RPMI8226 (cell line): ENCODE measurements at regions not wholly inside any gene's neighbourhood (a gene's known extent, or its start where the extent isn't known, plus 50 kb on each side); places are given as distances from the start of the nearest gene placed in this dataset.

ENCODE experiments used
- DNase-seq: peaks from one replicate; pipeline ENCODE4 v3.0.0-alpha.2; 2015

DNA sequence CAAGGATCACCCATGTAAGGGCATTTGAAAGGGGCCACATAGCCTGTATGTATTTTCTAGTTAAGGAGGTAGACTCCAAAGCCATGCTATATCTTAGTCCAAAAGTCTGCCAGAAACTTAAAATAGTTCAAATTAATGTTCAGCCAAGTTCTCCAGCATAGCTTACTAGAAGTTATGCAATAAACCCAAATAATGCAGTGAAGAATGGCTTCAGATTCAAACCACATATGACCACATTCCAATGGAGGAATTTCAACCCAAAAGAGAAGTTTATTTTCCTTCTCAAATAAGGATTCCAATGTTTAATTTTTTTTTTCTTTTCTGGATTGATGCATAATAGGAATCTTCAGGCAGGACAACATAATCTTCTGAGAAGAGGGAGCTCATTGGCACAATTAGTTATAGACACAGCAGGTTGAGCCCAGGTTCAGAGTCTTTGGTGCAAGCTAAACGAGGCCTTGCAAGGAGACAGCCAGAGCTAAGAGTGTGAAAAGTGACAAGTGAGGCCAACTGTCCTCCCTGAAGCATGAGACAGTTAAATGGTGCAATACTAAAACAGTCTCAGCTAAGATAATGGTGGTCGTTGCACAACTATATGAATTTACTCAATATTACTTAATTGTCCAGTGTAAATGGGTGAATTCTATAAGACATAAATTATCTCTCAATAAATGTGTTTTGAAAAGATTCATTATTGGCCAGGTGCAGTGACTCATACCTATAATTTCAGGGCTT, 598.8 kb upstream of the CDH4 start:
- DNase-seq = no peak

GRCh38 chr20:60658681-60659080, 593.4 kb upstream of the CDH4 start:
- DNase-seq = no peak

- DNase-seq = no peak
These were observed 592.8 kb upstream of the CDH4 start for GRCh38 chr20:60659240-60659639.

DNA sequence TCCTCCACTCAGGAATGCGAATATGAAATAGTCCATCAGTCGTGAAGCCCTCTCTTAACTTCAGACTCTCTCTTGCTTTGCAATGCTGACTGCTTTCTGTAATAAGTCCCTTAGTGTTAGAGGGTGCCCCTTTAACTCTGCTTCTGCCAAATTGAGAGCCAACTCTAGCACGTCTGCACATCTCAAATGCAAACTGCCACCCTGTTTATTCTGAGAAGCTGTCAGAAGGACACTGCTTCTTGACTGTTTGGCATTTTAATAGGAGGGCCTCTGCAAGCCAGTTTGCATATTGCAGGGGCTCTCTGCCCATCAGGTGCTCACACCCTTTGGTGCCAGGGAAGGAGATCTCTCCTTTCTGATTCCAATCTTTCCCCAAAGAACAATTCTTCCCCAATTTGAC, 589.8 kb upstream of the CDH4 start:
- DNase-seq = no peak

DNA sequence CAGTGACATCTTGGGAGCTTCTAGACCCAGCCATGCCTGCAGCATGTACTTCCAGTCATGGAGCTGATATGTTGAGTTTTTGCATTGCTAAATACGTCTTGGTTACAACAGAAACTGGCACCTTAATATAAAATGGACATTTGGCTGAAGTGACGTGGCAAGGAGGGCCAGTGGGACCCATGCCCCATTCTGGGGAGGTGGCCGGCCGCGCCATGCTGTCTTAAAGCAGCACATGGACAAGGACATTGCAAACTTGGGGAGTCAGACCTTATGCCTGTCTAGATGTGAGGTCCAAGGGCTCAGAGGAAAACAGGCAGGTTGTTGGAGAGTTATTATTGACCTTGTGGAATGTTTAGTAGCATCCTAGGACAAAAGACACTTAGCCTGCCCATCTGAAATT, 588.0 kb upstream of the CDH4 start:
- no peak for DNase-seq

DNA sequence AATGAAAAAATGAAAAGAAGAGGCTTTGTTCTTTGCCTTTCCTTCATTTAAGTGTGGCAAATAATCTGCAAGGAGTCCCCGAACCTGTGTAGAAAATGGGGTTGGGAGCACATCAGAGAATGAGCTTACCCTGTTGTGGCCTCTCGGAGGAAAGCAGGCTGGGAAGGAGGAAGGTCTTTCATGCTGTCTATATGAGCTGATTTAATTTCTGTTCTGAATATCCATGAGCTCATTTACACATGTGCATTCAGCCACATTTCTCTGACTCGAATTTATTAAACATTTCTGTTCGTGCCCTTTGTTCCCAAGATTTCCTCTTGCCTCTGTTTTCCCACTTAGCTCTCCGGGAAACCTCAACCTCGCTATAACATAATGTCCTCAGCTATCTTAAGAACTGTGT, 584.4 kb upstream of the CDH4 start:
- DNase-seq = no peak

DNA sequence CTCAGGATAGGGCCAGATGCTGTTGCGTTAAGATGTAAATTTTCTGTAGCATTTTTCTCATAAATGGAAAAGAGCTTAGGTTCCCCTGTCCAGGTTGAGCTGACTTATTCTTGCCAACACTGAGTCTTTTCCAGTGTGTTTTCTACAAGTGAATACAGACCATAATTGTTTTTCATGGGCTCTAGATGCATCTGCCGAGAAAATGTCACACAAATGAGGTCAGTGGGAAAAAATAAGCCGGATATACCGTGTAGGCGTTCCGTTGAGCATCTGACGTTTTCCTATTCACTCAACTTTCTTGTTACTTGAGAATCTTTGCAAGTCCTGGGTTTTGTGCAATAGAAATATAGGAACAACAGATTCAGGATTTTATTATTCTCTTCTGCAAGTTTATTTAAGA, 582.9 kb upstream of the CDH4 start:
- no peak for DNase-seq

DNA sequence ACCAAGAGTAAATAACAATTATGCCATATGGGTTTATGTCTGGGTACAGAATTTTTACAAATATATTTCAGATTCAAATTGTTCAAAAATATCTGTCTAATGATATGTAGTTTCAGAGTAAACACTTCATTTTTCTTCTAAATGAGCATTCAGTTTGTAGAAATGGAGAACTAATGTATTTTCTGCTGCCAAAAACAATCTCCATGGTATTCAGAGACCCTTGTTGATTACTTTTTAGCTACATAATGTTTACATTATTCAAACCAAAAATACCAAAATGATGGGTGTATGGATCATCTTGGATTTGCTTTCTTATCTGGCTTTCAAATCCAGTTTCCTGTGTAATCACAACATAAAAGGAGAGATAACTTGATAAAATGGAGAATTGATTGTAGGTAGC, 576.0 kb upstream of the CDH4 start:
- DNase-seq = no peak

GRCh38 chr20:60677819-60678218, 574.2 kb upstream of the CDH4 start:
- no peak for DNase-seq

GRCh38 chr20:60680554-60680953, 571.5 kb upstream of the CDH4 start:
- no peak for DNase-seq

DNA sequence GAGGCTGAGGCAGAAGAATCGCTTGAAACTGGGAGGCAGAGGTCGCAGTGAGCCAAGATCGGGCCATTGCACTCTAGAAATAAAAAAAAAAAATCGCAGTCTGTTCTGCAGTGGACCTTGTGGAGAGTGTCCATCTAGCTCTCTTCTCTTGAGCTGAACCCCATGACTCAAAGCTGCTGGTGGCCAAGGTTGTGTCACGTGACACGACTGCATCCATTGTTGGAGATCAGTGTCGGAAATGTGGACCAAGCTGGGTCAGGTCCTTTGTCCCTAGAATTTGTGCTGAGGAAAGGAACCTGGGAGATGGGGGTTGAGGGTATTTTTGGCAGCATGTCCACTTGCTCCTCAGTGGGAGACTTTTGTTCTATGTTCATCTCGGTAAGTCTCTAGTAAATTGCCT, 564.8 kb upstream of the CDH4 start:
- DNase-seq = no peak

- no peak for DNase-seq
These were observed 561.3 kb upstream of the CDH4 start for GRCh38 chr20:60690771-60691170.

DNA sequence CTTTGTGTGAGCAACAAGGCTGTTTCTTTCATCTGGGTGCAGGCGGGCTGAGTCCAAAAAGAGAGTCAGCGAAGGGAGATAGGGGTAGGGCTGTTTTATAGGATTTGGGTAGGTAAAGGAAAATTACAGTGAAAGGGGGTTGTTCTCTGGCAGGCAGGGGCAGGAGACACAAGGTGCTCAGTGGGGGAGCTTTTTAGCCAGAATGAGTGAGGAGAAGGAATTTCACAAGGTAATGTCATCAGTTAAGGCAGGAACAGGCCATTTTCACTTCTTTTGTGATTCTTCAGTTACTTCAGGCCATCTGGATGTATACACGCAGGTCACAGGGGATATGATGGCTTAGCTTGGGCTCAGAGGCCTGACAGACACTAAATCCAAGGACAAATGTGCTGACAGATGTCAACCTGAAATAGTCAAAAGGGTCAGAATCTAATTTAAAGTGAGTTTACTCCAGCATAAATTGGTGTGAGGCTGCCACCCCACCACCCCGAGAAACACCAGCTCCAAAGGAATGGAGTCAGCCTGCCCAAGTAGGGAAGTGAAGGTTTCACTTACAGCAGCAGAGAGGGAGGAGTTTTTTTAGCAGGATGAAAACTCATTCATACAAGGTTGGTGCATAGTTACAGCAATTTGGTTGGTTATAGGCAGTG, 560.0 kb upstream of the CDH4 start:
- DNase-seq = no peak

DNA sequence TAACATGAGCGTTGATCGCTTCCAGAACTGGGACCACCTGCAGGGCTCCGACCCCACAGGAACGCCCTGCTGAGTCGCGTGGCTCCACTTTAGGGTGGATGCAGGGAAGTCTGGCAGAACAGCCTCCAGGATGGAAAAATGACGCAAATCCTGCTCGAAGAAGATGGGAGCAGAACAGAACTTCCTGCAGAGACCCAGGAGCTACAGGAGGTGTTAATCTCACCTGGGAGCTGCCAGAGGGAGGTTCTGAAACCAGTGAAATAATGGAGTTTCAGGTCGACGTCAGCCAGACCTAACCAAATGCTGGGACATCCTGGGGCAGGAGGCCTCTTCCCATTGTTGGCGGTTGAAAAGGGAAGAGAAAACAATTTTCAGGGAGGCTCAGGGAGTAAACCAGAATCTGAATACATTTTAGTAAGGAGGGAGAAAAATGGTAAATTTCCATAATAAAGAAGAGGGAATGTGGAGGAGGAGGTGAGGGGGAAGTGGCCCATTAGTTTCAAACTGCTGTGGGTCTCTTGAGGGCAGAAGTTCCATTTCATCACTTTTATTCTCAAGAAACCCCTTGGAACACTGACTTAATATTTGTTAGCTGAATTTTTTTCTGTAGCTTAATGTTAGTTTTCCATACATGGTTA, 558.4 kb upstream of the CDH4 start:
- DNase-seq = no peak

DNA sequence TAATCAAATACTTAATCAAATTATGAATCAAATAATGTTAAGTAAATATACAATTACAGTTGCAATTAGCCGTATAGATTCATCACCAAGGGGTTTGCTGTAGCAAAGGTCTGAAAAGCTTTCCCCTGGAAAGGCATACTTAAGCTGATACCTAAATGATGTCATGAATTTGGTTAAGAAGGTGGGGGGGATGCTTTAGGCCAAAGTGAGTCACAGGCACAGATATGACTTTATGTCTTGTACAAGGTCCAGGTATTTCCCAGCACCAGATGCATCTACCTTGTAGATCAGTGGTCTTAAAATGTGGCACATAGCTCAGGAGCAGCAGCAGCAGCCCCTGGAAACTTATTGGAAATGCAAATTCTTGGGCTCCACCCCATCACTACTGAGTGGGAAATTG, 557.3 kb upstream of the CDH4 start:
- DNase-seq = no peak

GRCh38 chr20:60695226-60696000, 556.6 kb upstream of the CDH4 start:
- no peak for DNase-seq

- DNase-seq = no peak
These were observed 554.8 kb upstream of the CDH4 start for GRCh38 chr20:60697252-60697651.

DNA sequence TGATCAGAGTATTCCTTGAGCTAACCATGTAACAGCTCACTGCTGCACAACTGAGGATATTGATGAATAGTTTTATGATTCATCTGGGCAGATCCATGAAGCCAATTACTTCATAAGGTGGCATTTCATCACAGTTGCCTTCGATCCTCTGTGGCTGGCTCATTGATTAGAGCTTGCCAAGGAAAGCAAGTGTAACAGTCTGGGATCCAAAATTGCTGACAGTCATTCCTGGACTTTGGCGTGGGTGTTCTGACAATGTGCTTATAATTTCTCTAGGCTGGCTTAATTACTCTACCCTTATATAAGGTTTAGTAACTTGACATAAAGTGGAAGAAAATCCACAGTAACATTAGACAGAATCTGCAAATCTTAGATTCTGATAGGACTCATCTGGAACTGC, 551.3 kb upstream of the CDH4 start:
- DNase-seq = no peak

GRCh38 chr20:60704147-60704546, 547.9 kb upstream of the CDH4 start:
- DNase-seq = no peak

GRCh38 chr20:60713396-60713795, 538.7 kb upstream of the CDH4 start:
- DNase-seq = no peak

- DNase-seq = no peak
These were observed 536.9 kb upstream of the CDH4 start for GRCh38 chr20:60715172-60715571.

DNA sequence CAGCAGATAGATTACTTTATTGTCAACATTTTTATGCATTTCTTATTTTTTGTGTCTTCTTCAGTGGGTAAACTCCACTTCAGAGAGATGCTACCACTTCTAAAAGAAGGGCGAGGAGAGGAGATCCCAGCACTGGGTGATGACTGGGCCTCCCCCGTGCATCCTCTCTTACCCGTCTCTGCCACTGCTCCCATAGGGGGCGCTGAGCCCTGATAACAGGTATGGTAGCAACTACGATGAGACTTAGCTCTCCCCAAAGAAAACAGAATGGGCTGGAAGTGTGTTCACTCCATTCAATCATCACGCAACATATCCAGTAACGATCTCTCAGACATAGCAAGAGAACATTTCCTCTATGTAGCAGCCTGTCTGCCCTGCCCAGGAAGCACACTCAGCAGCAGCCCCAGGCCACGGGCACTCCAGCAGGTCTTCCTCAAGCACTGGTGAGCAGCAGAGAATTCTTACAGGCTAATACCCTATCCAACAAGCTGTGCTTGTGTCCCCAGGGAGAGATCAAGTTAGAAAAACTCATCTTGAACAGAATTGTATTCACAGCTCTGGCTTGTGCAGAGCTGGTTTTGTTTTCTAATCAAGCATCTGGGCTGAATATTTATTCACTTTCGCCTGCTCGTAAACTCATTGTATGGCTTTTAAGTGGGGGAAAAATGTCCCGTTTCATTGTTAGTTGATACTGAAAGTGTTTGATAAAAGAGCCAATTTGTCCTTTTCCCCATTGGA, 533.1 kb upstream of the CDH4 start:
- peak; percentile 8 for DNase-seq

DNA sequence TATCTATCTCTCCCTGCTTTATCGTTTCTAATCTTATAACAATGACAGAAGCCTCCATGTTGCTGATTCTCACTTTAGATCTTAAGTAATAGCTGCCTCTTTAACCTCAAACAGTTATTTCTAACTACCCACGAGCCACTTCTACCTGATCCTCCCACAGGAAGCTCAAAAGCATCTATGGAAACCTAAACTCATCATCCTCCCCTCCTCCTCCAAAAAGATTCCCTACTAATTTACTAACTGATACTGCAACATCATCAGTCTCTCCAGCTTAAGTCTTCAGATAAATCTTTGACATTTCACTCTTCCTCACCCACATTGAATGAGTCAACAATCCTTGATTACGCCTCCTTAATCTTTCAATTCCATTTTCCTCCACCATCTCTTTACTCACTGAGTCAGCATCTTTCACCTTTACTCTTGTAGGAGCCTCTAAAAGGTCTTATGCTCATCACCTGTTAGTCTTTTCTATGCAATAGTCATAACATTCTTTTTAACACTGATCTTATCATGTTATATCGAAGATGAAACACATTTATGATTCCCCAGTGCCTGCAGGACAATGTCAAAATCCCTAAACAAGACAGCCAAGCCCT, 526.7 kb upstream of the CDH4 start:
- DNase-seq = no peak
